ENCODE measurements at regions not wholly inside any gene's neighbourhood (a gene's known extent, or its start where the extent isn't known, plus 50 kb on each side); places are given as distances from the start of the nearest gene placed in this dataset.

GRCh38 chr22:26784772-26785171 lies 127.4 kb downstream of the MIAT start:
- DNase-seq (ENCODE audit: low read depth), result no peak
- no peak overlapping the region for H3K4me3 ChIP-seq (ENCODE audit: control insufficient read depth, low read depth, low read length)
- no peak for TF ChIP-seq CTCF (conservative IDR thresholded peaks at IDR 0.05; ENCODE audit: control insufficient read depth, insufficient read depth, low read depth, low read length)

- no peak for DNase-seq (ENCODE audit: low read depth)
- TF ChIP-seq CTCF (conservative IDR thresholded peaks at IDR 0.05; ENCODE audit: control insufficient read depth, insufficient read depth, low read depth, low read length), result no peak
Observed at GRCh38 chr22:26785932-26786331, 128.5 kb downstream of the MIAT start.

GRCh38 chr22:26786398-26786797 lies 129.0 kb downstream of the MIAT start:
- TF ChIP-seq CTCF (conservative IDR thresholded peaks at IDR 0.05; ENCODE audit: control insufficient read depth, insufficient read depth, low read depth, low read length), result no peak
- no peak overlapping the region for H3K4me3 ChIP-seq (ENCODE audit: control insufficient read depth, low read depth, low read length)
- no peak for DNase-seq (ENCODE audit: low read depth)

More at GRCh38 chr22:26785932-26786331, 128.5 kb downstream of the MIAT start:
- no peak overlapping the region for H3K4me3 ChIP-seq (ENCODE audit: control insufficient read depth, low read depth, low read length)

GRCh38 chr22:26789951-26790350 lies 132.6 kb downstream of the MIAT start:
- TF ChIP-seq CTCF (conservative IDR thresholded peaks at IDR 0.05; ENCODE audit: control insufficient read depth, insufficient read depth, low read depth, low read length), result no peak
- H3K4me3 ChIP-seq (ENCODE audit: control insufficient read depth, low read depth, low read length), result no peak overlapping the region
- DNase-seq (ENCODE audit: low read depth), result no peak

- no peak for DNase-seq (ENCODE audit: low read depth)
- TF ChIP-seq CTCF (conservative IDR thresholded peaks at IDR 0.05; ENCODE audit: control insufficient read depth, insufficient read depth, low read depth, low read length), result no peak
- H3K4me3 ChIP-seq (ENCODE audit: control insufficient read depth, low read depth, low read length), result no peak overlapping the region
Observed at GRCh38 chr22:26792522-26792921, 135.1 kb downstream of the MIAT start.

GRCh38 chr22:26796785-26797184 lies 139.4 kb downstream of the MIAT start:
- H3K4me3 ChIP-seq (ENCODE audit: control insufficient read depth, low read depth, low read length), result no peak overlapping the region
- no peak for DNase-seq (ENCODE audit: low read depth)
- no peak for TF ChIP-seq CTCF (conservative IDR thresholded peaks at IDR 0.05; ENCODE audit: control insufficient read depth, insufficient read depth, low read depth, low read length)

- H3K4me3 ChIP-seq (ENCODE audit: control insufficient read depth, low read depth, low read length), result no peak overlapping the region
- DNase-seq (ENCODE audit: low read depth), result no peak
- TF ChIP-seq CTCF (conservative IDR thresholded peaks at IDR 0.05; ENCODE audit: control insufficient read depth, insufficient read depth, low read depth, low read length), result peak; percentile 2
Observed at GRCh38 chr22:26797910-26798309, 140.5 kb downstream of the MIAT start.

Data from fibroblast of mammary gland (primary cell).